ENCODE measurements at regions not wholly inside any gene's neighbourhood (a gene's known extent, or its start where the extent isn't known, plus 50 kb on each side); places are given as distances from the start of the nearest gene placed in this dataset.

DNA sequence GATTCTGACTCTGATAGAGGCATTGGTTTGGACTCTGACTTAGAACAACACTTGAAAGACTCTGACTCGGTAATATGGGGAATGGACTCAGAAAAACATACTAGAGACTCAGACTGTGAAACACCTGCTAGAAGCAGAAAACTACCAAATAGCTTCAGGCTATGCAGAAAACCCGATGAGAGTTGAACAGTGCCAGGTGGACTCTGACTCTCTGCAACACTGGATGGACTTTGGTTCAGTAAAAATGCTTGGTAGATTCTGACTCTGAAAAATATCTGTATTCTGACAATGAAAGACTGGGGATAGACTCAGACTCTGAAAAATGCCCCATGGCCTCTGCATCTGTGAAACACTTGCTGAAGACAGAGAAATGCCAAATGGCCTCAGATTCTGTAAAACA lies 215.1 kb upstream of the HDX start (continued):
- TF ChIP-seq NANOG (IDR thresholded peaks at IDR 0.05; ENCODE audit: insufficient read depth, low read depth, low read length, poor library complexity, severe bottlenecking) (no peak), RAD21 (IDR thresholded peaks at IDR 0.05 in 1 of 2, conservative IDR thresholded peaks at IDR 0.05 in 1 of 2; ENCODE audit: low read depth in 2 of 2, low read length in 2 of 2) (no peak), BCL11A (IDR thresholded peaks at IDR 0.05; ENCODE audit: low read depth in 2 of 2, low read length in 2 of 2) (no peak)
- TF ChIP-seq, protein P1, sequence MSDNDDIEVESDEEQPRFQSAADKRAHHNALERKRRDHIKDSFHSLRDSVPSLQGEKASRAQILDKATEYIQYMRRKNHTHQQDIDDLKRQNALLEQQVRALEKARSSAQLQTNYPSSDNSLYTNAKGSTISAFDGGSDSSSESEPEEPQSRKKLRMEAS (IDR thresholded peaks at IDR 0.05), result no peak

Data from H1 (cell line).